Endothelial cell of umbilical vein (primary cell): ENCODE measurements at regions not wholly inside any gene's neighbourhood (a gene's known extent, or its start where the extent isn't known, plus 50 kb on each side); places are given as distances from the start of the nearest gene placed in this dataset.

Source experiments
- BruUV-seq: library from RNA; stranded (reverse); fragments of 400-500 nt; replicated peaks from 2 replicates; lab custom pipeline; 2021; lab: Mats Ljungman, UMichigan
- CTCF ChIA-PET: fragments of 300-600, 350-600 bp; sonication (Branson Sonifier 250); formaldehyde crosslinking; loops from one replicate; lab custom pipeline; 2021; ENCODE audit warnings: antibody characterized with exemption, inconsistent platforms; lab: Charles Lee
- POLR2A ChIA-PET: fragments of 300-600, 350-600 bp; sonication (Branson Sonifier 250); formaldehyde crosslinking; loops from one replicate; lab custom pipeline; 2021; ENCODE audit warnings: antibody characterized with exemption, inconsistent platforms; lab: Charles Lee
- DNase-seq: peaks from one replicate; pipeline ENCODE4 v3.0.0-alpha.2; 2011; ENCODE audit warnings: low read depth, low spot score
- FAIRE-seq: peaks from 2 replicates; lab custom pipeline; 2011; peaks lifted over from hg19 to GRCh38; lab: Jason Lieb, UNC
- H2AFZ ChIP-seq: 2 replicates; pipeline ENCODE4 v1.6.0; 2012; ENCODE audit warnings: low read depth, low read length, control low read depth, inconsistent platforms
- H3K27ac ChIP-seq: 2 replicates; pipeline ENCODE4 v1.5.1; 2011; ENCODE audit warnings: low read depth, mild to moderate bottlenecking, control low read depth, low read length, moderate library complexity; ENCODE audit not compliant: insufficient read depth
- H3K27me3 ChIP-seq, 2 experiments: 2 replicates each; pipeline versions ENCODE4 v1.6.0 to v1.6.1; 2011; ENCODE audit warnings: low read length in 2 of 2, mixed read lengths in 1 of 2; ENCODE audit not compliant: control insufficient read depth in 2 of 2, insufficient read depth in 2 of 2
- H3K36me3 ChIP-seq, 2 experiments: 2 replicates in 1 of 2; 3 replicates in 1 of 2; pipeline ENCODE4 v1.5.1; 2011; ENCODE audit warnings: low read length in 2 of 2, mild to moderate bottlenecking in 1 of 2, moderate library complexity in 1 of 2; ENCODE audit not compliant: control insufficient read depth in 2 of 2, insufficient read depth in 2 of 2; ENCODE audit errors: extremely low read depth in 1 of 2
- H3K4me1 ChIP-seq: 3 replicates; pipeline ENCODE4 v1.5.1; 2011; ENCODE audit warnings: mild to moderate bottlenecking, low read length; ENCODE audit not compliant: control insufficient read depth, insufficient read depth; ENCODE audit errors: extremely low read depth
- H3K4me2 ChIP-seq: 2 replicates; pipeline ENCODE4 v1.6.1; 2011; ENCODE audit warnings: low read length, control low read depth, mixed read lengths; ENCODE audit not compliant: insufficient read depth
- H3K4me3 ChIP-seq, 3 experiments: fragments of 200-600 bp in 1 of 3; sonication (generic), shearing (Covaris generic) in 1 of 3; replicated peaks in 1 of 3; 2 replicates each; pipeline ENCODE4 v1.5.1; 2011 to 2016; ENCODE audit warnings: control low read depth in 3 of 3, low read length in 3 of 3, mild to moderate bottlenecking in 2 of 3, inconsistent platforms in 1 of 3, low read depth in 1 of 3, moderate library complexity in 1 of 3; ENCODE audit not compliant: insufficient read depth in 1 of 3
- H3K79me2 ChIP-seq: 2 replicates; pipeline ENCODE4 v1.6.0; 2012; ENCODE audit warnings: low read length, inconsistent platforms; ENCODE audit not compliant: control insufficient read depth, insufficient read depth
- H3K9ac ChIP-seq: replicated peaks from 2 replicates; pipeline ENCODE3; 2011; ENCODE audit warnings: low read length, control low read depth; ENCODE audit not compliant: insufficient read depth; ENCODE audit errors: extremely low read depth
- H3K9me1 ChIP-seq: replicated peaks from 3 replicates; pipeline ENCODE4 v1.6.0; 2011; ENCODE audit warnings: mild to moderate bottlenecking, low read length; ENCODE audit not compliant: control insufficient read depth, insufficient read depth; ENCODE audit errors: extremely low read depth
- H3K9me3 ChIP-seq: replicated peaks from 2 replicates; pipeline ENCODE4 v1.5.1; 2012; ENCODE audit warnings: low read length, inconsistent platforms; ENCODE audit not compliant: control insufficient read depth, insufficient read depth
- H4K20me1 ChIP-seq: replicated peaks from 2 replicates; pipeline ENCODE3; 2011; ENCODE audit warnings: mild to moderate bottlenecking, low read length; ENCODE audit not compliant: control insufficient read depth, insufficient read depth; ENCODE audit errors: extremely low read depth
- EZH2 ChIP-seq: IDR thresholded peaks from 2 replicates; pipeline ENCODE4 v1.6.1; 2012; ENCODE audit warnings: borderline replicate concordance, low read depth, mild to moderate bottlenecking, moderate library complexity, low read length, inconsistent platforms; ENCODE audit not compliant: severe bottlenecking
- FOS ChIP-seq: IDR thresholded peaks from 2 replicates; pipeline ENCODE4 v1.6.1; 2011; ENCODE audit warnings: mild to moderate bottlenecking, low read length, moderate library complexity, borderline replicate concordance; ENCODE audit not compliant: insufficient read depth
- GATA2 ChIP-seq: IDR thresholded peaks from 2 replicates; pipeline ENCODE4 v1.7.0; 2011; ENCODE audit warnings: low read depth, mild to moderate bottlenecking, moderate library complexity, mixed read lengths, low read length; ENCODE audit not compliant: insufficient read length, insufficient read depth
- JUN ChIP-seq: IDR thresholded peaks from 2 replicates; pipeline ENCODE4 v1.6.1; 2011; ENCODE audit warnings: borderline replicate concordance, low read depth; ENCODE audit not compliant: insufficient read length, insufficient read depth
- MYC ChIP-seq: IDR thresholded peaks from one replicate; pipeline ENCODE4 v1.6.1; 2011; ENCODE audit warnings: mild to moderate bottlenecking, low read depth, low read length
- POLR2A ChIP-seq: IDR thresholded peaks from 2 replicates; pipeline ENCODE4 v1.6.1; 2012; ENCODE audit warnings: low read depth, mild to moderate bottlenecking, control low read depth, low read length
- POLR2AphosphoS5 ChIP-seq: IDR thresholded peaks from 2 replicates; pipeline ENCODE4 v1.6.1; 2012; ENCODE audit warnings: low read depth, mild to moderate bottlenecking, control low read depth, low read length, moderate library complexity; ENCODE audit not compliant: insufficient read depth
- dilution Hi-C: fragments of 300-500 bp; cut with MboI; formaldehyde crosslinking; loops from one replicate; pipeline ENCODE4 v1.15.0; 2019; ENCODE audit warnings: low sequenced_read_pairs; ENCODE audit not compliant: extremely low pct_ligation_motif_present
- intact Hi-C: fragments of 100-400 bp; cut with micrococcal nuclease; formaldehyde crosslinking; loops from one replicate; pipeline ENCODE4 v1.10.0; 2022
- TF ChIP-seq, protein P1 (sequence below): IDR thresholded peaks from 2 replicates; pipeline ENCODE4 v1.6.1; 2011; ENCODE audit not compliant: insufficient read depth, insufficient read length
- TF ChIP-seq, protein P2 (sequence below), 2 donors: IDR thresholded peaks; 1 replicate in 1 of 2; 2 replicates in 1 of 2; pipeline ENCODE4 v1.5.1; 2011; ENCODE audit warnings: low read length in 2 of 2, mild to moderate bottlenecking in 2 of 2, moderate library complexity in 2 of 2, control low read depth in 1 of 2, inconsistent platforms in 1 of 2, low read depth in 1 of 2; ENCODE audit not compliant: insufficient read depth in 1 of 2; ENCODE audit errors: extremely low read depth in 1 of 2

DNA sequence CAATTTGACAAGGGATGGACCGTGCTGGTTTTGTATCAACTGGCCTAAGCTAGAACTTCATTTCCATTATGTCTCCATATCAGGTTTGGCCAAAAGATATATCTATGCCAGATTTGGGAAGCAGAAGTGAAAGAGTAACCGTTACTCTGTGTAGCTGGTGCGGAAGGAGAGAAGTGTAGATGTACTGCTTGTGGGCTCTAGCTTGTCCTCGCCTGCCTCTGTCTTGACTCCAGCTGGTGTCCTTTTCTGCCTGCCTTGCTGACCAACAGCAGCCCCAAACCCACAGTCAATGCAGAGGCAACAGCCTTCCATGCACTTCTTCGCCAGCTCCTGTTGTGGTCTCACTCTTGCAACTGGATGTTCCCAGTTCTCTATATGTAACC lies 128.5 kb downstream of the KIF20B start:
- Histone ChIP-seq H3K9me1 (no peaks in the 10 kb centered on the region), H3K4me2 (no peak overlapping the region), H3K9me3 (no peaks in the 10 kb centered on the region), H4K20me1 (no peaks in the 10 kb centered on the region), H3K27ac (no peak overlapping the region), H3K9ac (no peak overlapping the region), H3K4me3 (no peak overlapping the region), H3K4me1 (no peaks in the 10 kb centered on the region), H3K79me2 (no peaks in the 10 kb centered on the region), H3K36me3 (no peaks in the 10 kb centered on the region), H3K27me3 (peaks cover 0 to 3% of the 10 kb centered on the region in 2 experiments), H2AFZ (no peak overlapping the region)
- no TSS peak for BruUV-seq
- intact Hi-C loops: no loop called here
- dilution Hi-C loops: no loop called here
- ChIA-PET POLR2A (no interaction called here), CTCF (no interaction called here)
- FAIRE-seq: no peak
- DNase-seq: no peak
- TF ChIP-seq JUN (no peak), EZH2 (no peak), GATA2 (no peak), FOS (no peak), MYC (no peak), POLR2A (no peak), POLR2AphosphoS5 (no peak)
- TF ChIP-seq, protein P1, sequence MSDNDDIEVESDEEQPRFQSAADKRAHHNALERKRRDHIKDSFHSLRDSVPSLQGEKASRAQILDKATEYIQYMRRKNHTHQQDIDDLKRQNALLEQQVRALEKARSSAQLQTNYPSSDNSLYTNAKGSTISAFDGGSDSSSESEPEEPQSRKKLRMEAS: no peak
- TF ChIP-seq, protein P2, sequence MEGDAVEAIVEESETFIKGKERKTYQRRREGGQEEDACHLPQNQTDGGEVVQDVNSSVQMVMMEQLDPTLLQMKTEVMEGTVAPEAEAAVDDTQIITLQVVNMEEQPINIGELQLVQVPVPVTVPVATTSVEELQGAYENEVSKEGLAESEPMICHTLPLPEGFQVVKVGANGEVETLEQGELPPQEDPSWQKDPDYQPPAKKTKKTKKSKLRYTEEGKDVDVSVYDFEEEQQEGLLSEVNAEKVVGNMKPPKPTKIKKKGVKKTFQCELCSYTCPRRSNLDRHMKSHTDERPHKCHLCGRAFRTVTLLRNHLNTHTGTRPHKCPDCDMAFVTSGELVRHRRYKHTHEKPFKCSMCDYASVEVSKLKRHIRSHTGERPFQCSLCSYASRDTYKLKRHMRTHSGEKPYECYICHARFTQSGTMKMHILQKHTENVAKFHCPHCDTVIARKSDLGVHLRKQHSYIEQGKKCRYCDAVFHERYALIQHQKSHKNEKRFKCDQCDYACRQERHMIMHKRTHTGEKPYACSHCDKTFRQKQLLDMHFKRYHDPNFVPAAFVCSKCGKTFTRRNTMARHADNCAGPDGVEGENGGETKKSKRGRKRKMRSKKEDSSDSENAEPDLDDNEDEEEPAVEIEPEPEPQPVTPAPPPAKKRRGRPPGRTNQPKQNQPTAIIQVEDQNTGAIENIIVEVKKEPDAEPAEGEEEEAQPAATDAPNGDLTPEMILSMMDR (IDR thresholded peaks at IDR 0.05; ENCODE audit: extremely low read depth in 1 of 2, insufficient read depth in 1 of 2, low read depth in 1 of 2, low read length in 2 of 2): no peak
